Body of pancreas (tissue), 4 donors: ENCODE measurements at regions not wholly inside any gene's neighbourhood (a gene's known extent, or its start where the extent isn't known, plus 50 kb on each side); places are given as distances from the start of the nearest gene placed in this dataset.

Source experiments
- CTCF ChIP-seq, 7 experiments: fragments of 450-650 bp in 4 of 7; fragments of 200-600 bp in 3 of 7; sonication (generic) in 3 of 7; IDR thresholded peaks; one replicate each; pipeline ENCODE4 v1.5.1; 2016 to 2019; ENCODE audit warnings: antibody characterized with exemption in 7 of 7
- POLR2A ChIP-seq, 3 donors: fragments of 450-650 bp; IDR thresholded peaks; one replicate each; pipeline ENCODE4 v1.6.1; 2016; ENCODE audit warnings: antibody characterized with exemption in 3 of 3, mild to moderate bottlenecking in 2 of 3

- TF ChIP-seq CTCF (IDR thresholded peaks at IDR 0.05) = no peak
- no peak for TF ChIP-seq POLR2A (IDR thresholded peaks at IDR 0.05)
These were observed 104.3 kb upstream of the FOXF1 start for GRCh38 chr16:86406056-86406455.
